CD14-positive monocyte (primary cell): ENCODE measurements at regions not wholly inside any gene's neighbourhood (a gene's known extent, or its start where the extent isn't known, plus 50 kb on each side); places are given as distances from the start of the nearest gene placed in this dataset.

Source experiments
- DNase-seq, 3 donors: peaks; one replicate each; pipeline ENCODE4 v3.0.0-alpha.2; 2011 to 2022
- H2AFZ ChIP-seq: 2 replicates; pipeline ENCODE4 v1.6.0; 2012; ENCODE audit warnings: mild to moderate bottlenecking, low read depth, low read length, inconsistent platforms; ENCODE audit not compliant: insufficient read depth, poor library complexity, severe bottlenecking
- H3K27ac ChIP-seq, 2 donors: 1 replicate in 1 of 2; 2 replicates in 1 of 2; pipeline ENCODE4 v1.5.1; 2012 to 2013; ENCODE audit warnings: low read length in 2 of 2, control low read depth in 1 of 2, inconsistent platforms in 1 of 2, low read depth in 1 of 2, mild to moderate bottlenecking in 1 of 2
- H3K27me3 ChIP-seq, 2 donors: one replicate each; pipeline versions ENCODE4 v1.6.0 to v1.6.1; 2011 to 2013; ENCODE audit warnings: low read length in 2 of 2; ENCODE audit not compliant: control insufficient read depth in 2 of 2, insufficient read depth in 2 of 2
- H3K36me3 ChIP-seq, 2 donors: replicated peaks in 1 of 2; 1 replicate in 1 of 2; 2 replicates in 1 of 2; pipeline versions ENCODE4 v1.5.1 to v1.6.1; 2012 to 2013; ENCODE audit warnings: low read length in 2 of 2, control low read depth in 1 of 2, inconsistent platforms in 1 of 2, mild to moderate bottlenecking in 1 of 2; ENCODE audit not compliant: insufficient read depth in 2 of 2, control insufficient read depth in 1 of 2
- H3K4me1 ChIP-seq, 2 donors: 1 replicate in 1 of 2; 2 replicates in 1 of 2; pipeline versions ENCODE4 v1.5.1 to v1.6.1; 2012 to 2013; ENCODE audit warnings: low read length in 2 of 2, control low read depth in 1 of 2, inconsistent platforms in 1 of 2, mild to moderate bottlenecking in 1 of 2, moderate library complexity in 1 of 2; ENCODE audit not compliant: insufficient read depth in 2 of 2, control insufficient read depth in 1 of 2
- H3K4me2 ChIP-seq: replicated peaks from 2 replicates; pipeline ENCODE3; 2012; ENCODE audit warnings: low read length, moderate library complexity, mild to moderate bottlenecking; ENCODE audit not compliant: poor library complexity, severe bottlenecking; ENCODE audit errors: extremely low read depth
- H3K4me3 ChIP-seq, 3 experiments: fragments of 200-600 bp in 1 of 3; sonication (generic) in 1 of 3; replicated peaks in 1 of 3; 1 replicate in 2 of 3; 2 replicates in 1 of 3; pipeline ENCODE4 v1.5.1; 2011 to 2013; ENCODE audit warnings: low read length in 3 of 3, mild to moderate bottlenecking in 3 of 3, control low read depth in 2 of 3, low read depth in 2 of 3, inconsistent platforms in 1 of 3, moderate library complexity in 1 of 3
- H3K79me2 ChIP-seq: 2 replicates; pipeline ENCODE4 v1.6.0; 2012; ENCODE audit warnings: mild to moderate bottlenecking, control low read depth, inconsistent platforms, low read length, moderate library complexity; ENCODE audit not compliant: insufficient read depth
- H3K9ac ChIP-seq: 2 replicates; pipeline ENCODE4 v1.6.0; 2017; ENCODE audit warnings: low read length, mild to moderate bottlenecking; ENCODE audit not compliant: insufficient read depth, poor library complexity, severe bottlenecking
- H3K9me3 ChIP-seq, 2 donors: replicated peaks in 1 of 2; 1 replicate in 1 of 2; 2 replicates in 1 of 2; pipeline versions ENCODE4 v1.5.1 to v1.6.1; 2012 to 2013; ENCODE audit warnings: low read length in 2 of 2, control low read depth in 1 of 2; ENCODE audit not compliant: control insufficient read depth in 1 of 2, insufficient read depth in 1 of 2
- H4K20me1 ChIP-seq: 2 replicates; pipeline ENCODE4 v1.6.0; 2012; ENCODE audit warnings: mild to moderate bottlenecking, low read length, control low read depth, moderate library complexity; ENCODE audit not compliant: insufficient read depth
- H3K27ac Mint-ChIP-seq, 7 donors: one replicate each; pipeline ENCODE4 v1.8.0; 2020; ENCODE audit warnings: mild to moderate bottlenecking in 7 of 7, mixed read lengths in 7 of 7, moderate library complexity in 6 of 7, inconsistent platforms in 2 of 7
- H3K27me3 Mint-ChIP-seq, 3 donors: one replicate each; pipeline ENCODE4 v1.8.0; 2021 to 2022; ENCODE audit warnings: low read depth in 3 of 3, mild to moderate bottlenecking in 3 of 3, mixed read lengths in 3 of 3, moderate library complexity in 3 of 3, inconsistent platforms in 1 of 3
- H3K36me3 Mint-ChIP-seq, 2 donors: one replicate each; pipeline ENCODE4 v1.8.0; 2020; ENCODE audit warnings: mixed read lengths in 2 of 2, inconsistent platforms in 1 of 2, mild to moderate bottlenecking in 1 of 2
- H3K4me1 Mint-ChIP-seq: one replicate; pipeline ENCODE4 v1.8.0; 2020; ENCODE audit warnings: mild to moderate bottlenecking, mixed read lengths
- H3K4me3 Mint-ChIP-seq, 2 donors: one replicate each; pipeline ENCODE4 v1.8.0; 2020; ENCODE audit warnings: mild to moderate bottlenecking in 2 of 2, mixed read lengths in 2 of 2, moderate library complexity in 1 of 2
- H3K9me3 Mint-ChIP-seq, 7 donors: one replicate each; pipeline ENCODE4 v1.8.0; 2020 to 2022; ENCODE audit warnings: mixed read lengths in 7 of 7, mild to moderate bottlenecking in 6 of 7, moderate library complexity in 6 of 7, inconsistent platforms in 2 of 7
- CTCF ChIP-seq: fragments of 200-600 bp; IDR thresholded peaks from one replicate; pipeline ENCODE4 v1.8.0; 2022; ENCODE audit warnings: antibody characterized with exemption, mild to moderate bottlenecking
- WGBS: methylation state at CpG from one replicate; pipeline ENCODE4 v1.1.5; 2013; ENCODE audit warnings: missing lambda C conversion rate; ENCODE audit not compliant: insufficient coverage; 5-methylcytosine and 5-hydroxymethylcytosine counted together
- intact Hi-C, 2 donors: fragments of 100-400 bp; cut with micrococcal nuclease; formaldehyde crosslinking; loops; one replicate each; pipeline versions ENCODE4 v1.15.0 to v1.15.1; 2023

GRCh38 chr10:60454336-60454735, 64.7 kb upstream of the ANK3 start:
- Histone ChIP-seq H3K4me1 (no peaks in the 10 kb centered on the region), H3K27ac (no peak overlapping the region), H4K20me1 (no peaks in the 10 kb centered on the region), H3K27me3 (no peaks in the 10 kb centered on the region), H3K4me3 (no peak overlapping the region), H3K36me3 (no peaks in the 10 kb centered on the region), H3K79me2 (no peaks in the 10 kb centered on the region), H3K4me2 (no peak overlapping the region), H2AFZ (peak overlapping the region; percentile 20), H3K9me3 (no peaks in the 10 kb centered on the region), H3K9ac (no peak overlapping the region)
- H3K27me3 Mint-ChIP-seq = no peaks in the 10 kb centered on the region
- intact Hi-C loops = loop anchor here in 1 of 2 donors (10.0 kb wide), 1 partner anchor 180 kb away; no protein-coding TSS in a partner anchor
- no peak for TF ChIP-seq CTCF
- DNase-seq = no peak
- no peaks in the 10 kb centered on the region for H3K36me3 Mint-ChIP-seq
- peaks cover 4% of the 10 kb centered on the region for H3K4me1 Mint-ChIP-seq
- no peaks in the 10 kb centered on the region for H3K9me3 Mint-ChIP-seq
- no peak overlapping the region for H3K27ac Mint-ChIP-seq
- H3K4me3 Mint-ChIP-seq = no peak overlapping the region
- no CpG with 5 or more reads among the region's 3 CpGs for WGBS

GRCh38 chr10:60453036-60453435, 63.4 kb upstream of the ANK3 start:
- H3K27me3 Mint-ChIP-seq = peaks cover 0 to 4% (median 0%) of the 10 kb centered on the region in 3 donors
- no peak for DNase-seq
- H3K79me2 ChIP-seq = no peaks in the 10 kb centered on the region
- no peak overlapping the region for H3K4me2 ChIP-seq
- no peak overlapping the region for H3K27ac ChIP-seq
- no peak overlapping the region for H3K4me3 Mint-ChIP-seq
- no peaks in the 10 kb centered on the region for H3K36me3 Mint-ChIP-seq
- H4K20me1 ChIP-seq = no peaks in the 10 kb centered on the region
- intact Hi-C loops = loop anchor here in 1 of 2 donors (10.0 kb wide), 1 partner anchor 182 kb away; no protein-coding TSS in a partner anchor
- H3K4me1 Mint-ChIP-seq = peaks cover 4% of the 10 kb centered on the region
- TF ChIP-seq CTCF = no peak
- H3K4me3 ChIP-seq = no peak overlapping the region
- H3K27me3 ChIP-seq = no peaks in the 10 kb centered on the region
- H3K4me1 ChIP-seq = no peaks in the 10 kb centered on the region
- no peaks in the 10 kb centered on the region for H3K36me3 ChIP-seq
- WGBS = 92% methylated on average over 2 of the region's 2 CpGs
- no peak overlapping the region for H2AFZ ChIP-seq
- no peak overlapping the region for H3K27ac Mint-ChIP-seq
- H3K9ac ChIP-seq = no peak overlapping the region
- no peaks in the 10 kb centered on the region for H3K9me3 ChIP-seq
- H3K9me3 Mint-ChIP-seq = no peaks in the 10 kb centered on the region
